HepG2 (cell line): ENCODE measurements at regions not wholly inside any gene's neighbourhood (a gene's known extent, or its start where the extent isn't known, plus 50 kb on each side); places are given as distances from the start of the nearest gene placed in this dataset.

Source experiments
- ARHGAP35 ChIP-seq: sonication (generic); formaldehyde crosslinking; IDR thresholded peaks from 2 replicates; pipeline ENCODE4 v1.9.0; 2022; ENCODE audit warnings: mild to moderate bottlenecking, inconsistent platforms, moderate library complexity, missing genetic modification reagents, borderline replicate concordance
- ARNT ChIP-seq: fragments of 450-650 bp; IDR thresholded peaks from 2 replicates; pipeline ENCODE4 v1.6.1; 2017
- BRCA1 ChIP-seq: sonication (generic); formaldehyde crosslinking; IDR thresholded peaks from 2 replicates; pipeline ENCODE4 v1.4.0; 2020; ENCODE audit warnings: missing genetic modification reagents
- CENPT ChIP-seq: sonication (generic); formaldehyde crosslinking; IDR thresholded peaks from 2 replicates; pipeline ENCODE4 v1.8.0; 2022; ENCODE audit warnings: low read depth, mild to moderate bottlenecking, moderate library complexity, missing genetic modification reagents
- HDAC1 ChIP-seq: sonication (generic); formaldehyde crosslinking; IDR thresholded peaks from 2 replicates; pipeline ENCODE4 v1.5.1; 2020; ENCODE audit warnings: mild to moderate bottlenecking, missing genetic modification reagents
- JDP2 ChIP-seq: sonication (generic); formaldehyde crosslinking; IDR thresholded peaks from 2 replicates; pipeline ENCODE4 v1.8.1; 2022; ENCODE audit warnings: missing genetic modification reagents, borderline replicate concordance
- JUNB ChIP-seq: sonication (generic); formaldehyde crosslinking; IDR thresholded peaks from 2 replicates; pipeline ENCODE4 v1.8.0; 2022; ENCODE audit warnings: missing genetic modification reagents, mild to moderate bottlenecking, borderline replicate concordance
- MXD4 ChIP-seq: IDR thresholded peaks from 2 replicates; pipeline ENCODE4 v1.6.1; 2016; ENCODE audit warnings: mild to moderate bottlenecking, missing biosample characterization, missing genetic modification reagents
- PHB2 ChIP-seq: fragments of 450-650 bp; IDR thresholded peaks from 2 replicates; pipeline ENCODE4 v1.6.1; 2018; ENCODE audit not compliant: partially characterized antibody
- SP4 ChIP-seq: sonication (generic); formaldehyde crosslinking; IDR thresholded peaks from 2 replicates; pipeline ENCODE4 v1.8.1; 2023; ENCODE audit warnings: mild to moderate bottlenecking, missing genetic modification reagents
- U2AF1 ChIP-seq: fragments of 200-400 bp; formaldehyde crosslinking; optimal IDR thresholded peaks from 2 replicates; pipeline ENCODE3; 2017; ENCODE audit warnings: mild to moderate bottlenecking, low read depth, low read length
- ZBTB38 ChIP-seq: sonication (generic); formaldehyde crosslinking; IDR thresholded peaks from 2 replicates; pipeline ENCODE4 v1.5.1; 2020; ENCODE audit warnings: mild to moderate bottlenecking, missing genetic modification reagents
- ZBTB8A ChIP-seq: sonication (generic); formaldehyde crosslinking; IDR thresholded peaks from 2 replicates; pipeline ENCODE4 v1.4.0; 2020; ENCODE audit warnings: mild to moderate bottlenecking, low read depth, missing genetic modification reagents, borderline replicate concordance
- ZFP62 ChIP-seq: sonication (generic); formaldehyde crosslinking; IDR thresholded peaks from 2 replicates; pipeline ENCODE4 v1.4.0; 2020; ENCODE audit warnings: missing genetic modification reagents
- ZNF101 ChIP-seq: sonication (generic); formaldehyde crosslinking; IDR thresholded peaks from 2 replicates; pipeline ENCODE4 v1.4.0; 2020; ENCODE audit warnings: mild to moderate bottlenecking, low read depth, missing genetic modification reagents, borderline replicate concordance
- ZNF235 ChIP-seq: sonication (generic); formaldehyde crosslinking; IDR thresholded peaks from 2 replicates; pipeline ENCODE4 v1.8.1; 2023; ENCODE audit warnings: mild to moderate bottlenecking, missing genetic modification reagents, borderline replicate concordance
- ZNF431 ChIP-seq: sonication (generic); formaldehyde crosslinking; IDR thresholded peaks from 2 replicates; pipeline ENCODE4 v1.9.0; 2022; ENCODE audit warnings: missing genetic modification reagents, low read depth, mild to moderate bottlenecking, borderline replicate concordance
- ZNF652 ChIP-seq: IDR thresholded peaks from 2 replicates; pipeline ENCODE4 v1.6.1; 2016; ENCODE audit warnings: low read depth, borderline replicate concordance
- ZNF703 ChIP-seq: sonication (generic); formaldehyde crosslinking; IDR thresholded peaks from 2 replicates; pipeline ENCODE4 v1.5.1; 2020; ENCODE audit warnings: missing genetic modification reagents, mild to moderate bottlenecking, moderate library complexity, borderline replicate concordance
- ZNF776 ChIP-seq: sonication (generic); formaldehyde crosslinking; IDR thresholded peaks from 2 replicates; pipeline ENCODE4 v1.4.0; 2020; ENCODE audit warnings: mild to moderate bottlenecking, missing genetic modification reagents
- ZNF781 ChIP-seq: sonication (generic); formaldehyde crosslinking; IDR thresholded peaks from 2 replicates; pipeline ENCODE4 v1.5.1; 2020; ENCODE audit warnings: borderline replicate concordance, mild to moderate bottlenecking, missing genetic modification reagents; ENCODE audit errors: not compliant biosample characterization
- ZNF878 ChIP-seq: sonication (generic); formaldehyde crosslinking; IDR thresholded peaks from 2 replicates; pipeline ENCODE4 v1.8.1; 2023; ENCODE audit warnings: mild to moderate bottlenecking, missing genetic modification reagents, moderate library complexity
- TF ChIP-seq, protein P1 (sequence below): sonication (generic); formaldehyde crosslinking; IDR thresholded peaks from 2 replicates; pipeline ENCODE4 v1.4.0; 2020; ENCODE audit warnings: missing genetic modification reagents
- TF ChIP-seq, protein P2 (sequence below): IDR thresholded peaks from 2 replicates; pipeline ENCODE4 v1.4.0; 2020; ENCODE audit warnings: mild to moderate bottlenecking, missing genetic modification reagents
- TF ChIP-seq, protein P3 (sequence below): sonication (generic); formaldehyde crosslinking; IDR thresholded peaks from 2 replicates; pipeline ENCODE4 v1.5.0; 2020; ENCODE audit warnings: missing genetic modification reagents

DNA sequence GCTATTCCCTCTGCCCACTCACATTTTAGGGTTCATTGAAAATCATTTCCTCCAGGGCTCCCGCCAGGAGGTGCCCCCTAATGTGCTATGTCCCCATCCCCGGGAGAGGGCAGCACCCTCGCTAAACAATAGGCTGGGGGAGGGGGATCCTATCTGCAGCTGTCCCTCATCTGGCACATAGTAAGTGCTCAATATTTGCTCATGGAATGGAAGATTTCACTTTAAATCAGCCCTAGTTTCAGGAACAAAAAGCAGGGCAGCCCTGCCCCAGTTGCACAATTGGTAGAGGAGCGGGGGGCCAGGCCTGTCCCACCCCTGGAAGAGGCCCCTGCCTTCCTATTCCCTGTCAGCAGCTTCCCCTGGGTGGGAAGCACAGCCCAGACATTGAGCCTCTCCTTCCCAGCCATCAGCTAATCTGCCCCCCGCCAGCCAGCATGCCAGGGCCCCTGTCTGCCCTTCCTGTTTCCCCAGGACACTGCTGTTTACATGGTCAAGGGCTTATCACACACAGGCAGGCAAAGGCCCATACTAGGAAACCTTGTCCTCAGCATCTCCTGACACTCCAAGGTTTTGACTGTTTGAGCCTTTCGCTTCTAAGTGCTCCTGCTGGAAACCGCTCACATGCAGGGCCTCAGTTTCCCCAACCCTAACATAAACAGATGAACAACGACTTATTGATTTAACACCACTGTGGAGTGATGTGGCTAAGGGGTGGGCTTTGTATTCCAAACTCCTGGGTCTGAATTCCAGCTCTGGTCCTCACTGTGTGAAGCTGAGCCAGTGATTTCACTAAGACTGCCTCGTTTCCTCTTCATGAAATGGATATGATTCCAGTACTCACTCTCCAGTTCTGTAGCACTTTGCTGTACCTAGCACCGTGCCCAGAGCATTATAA, 130.7 kb upstream of the ZMIZ1 start (continued):
- TF ChIP-seq SP4 (0 out of 2 replicates have a peak, but pooled peaks have one; percentile 33), JUNB (CRISPR knock-in tag) (no peak), ZFP62 (CRISPR knock-in tag) (no peak), ZNF101 (CRISPR knock-in tag) (no peak), CENPT (CRISPR knock-in tag) (no peak), ZNF652 (no peak), HDAC1 (CRISPR knock-in tag) (peak; percentile 37; the same call in 1 of the 2 replicates), PHB2 (no peak), ZBTB38 (no peak), ZNF431 (CRISPR knock-in tag) (no peak), ZNF235 (CRISPR knock-in tag) (no peak), ARHGAP35 (CRISPR knock-in tag) (no peak), ZNF878 (no peak), ZNF776 (no peak), JDP2 (CRISPR knock-in tag) (no peak), ZNF781 (CRISPR knock-in tag) (no peak), ZNF703 (CRISPR knock-in tag) (no peak), ARNT (no peak), BRCA1 (CRISPR knock-in tag) (no peak), MXD4 (no peak), U2AF1 (no peak), ZBTB8A (CRISPR knock-in tag) (no peak)
- TF ChIP-seq, protein P1, sequence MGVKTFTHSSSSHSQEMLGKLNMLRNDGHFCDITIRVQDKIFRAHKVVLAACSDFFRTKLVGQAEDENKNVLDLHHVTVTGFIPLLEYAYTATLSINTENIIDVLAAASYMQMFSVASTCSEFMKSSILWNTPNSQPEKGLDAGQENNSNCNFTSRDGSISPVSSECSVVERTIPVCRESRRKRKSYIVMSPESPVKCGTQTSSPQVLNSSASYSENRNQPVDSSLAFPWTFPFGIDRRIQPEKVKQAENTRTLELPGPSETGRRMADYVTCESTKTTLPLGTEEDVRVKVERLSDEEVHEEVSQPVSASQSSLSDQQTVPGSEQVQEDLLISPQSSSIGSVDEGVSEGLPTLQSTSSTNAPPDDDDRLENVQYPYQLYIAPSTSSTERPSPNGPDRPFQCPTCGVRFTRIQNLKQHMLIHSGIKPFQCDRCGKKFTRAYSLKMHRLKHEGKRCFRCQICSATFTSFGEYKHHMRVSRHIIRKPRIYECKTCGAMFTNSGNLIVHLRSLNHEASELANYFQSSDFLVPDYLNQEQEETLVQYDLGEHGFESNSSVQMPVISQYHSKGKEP (CRISPR knock-in tag) = no peak
- TF ChIP-seq, protein P2, sequence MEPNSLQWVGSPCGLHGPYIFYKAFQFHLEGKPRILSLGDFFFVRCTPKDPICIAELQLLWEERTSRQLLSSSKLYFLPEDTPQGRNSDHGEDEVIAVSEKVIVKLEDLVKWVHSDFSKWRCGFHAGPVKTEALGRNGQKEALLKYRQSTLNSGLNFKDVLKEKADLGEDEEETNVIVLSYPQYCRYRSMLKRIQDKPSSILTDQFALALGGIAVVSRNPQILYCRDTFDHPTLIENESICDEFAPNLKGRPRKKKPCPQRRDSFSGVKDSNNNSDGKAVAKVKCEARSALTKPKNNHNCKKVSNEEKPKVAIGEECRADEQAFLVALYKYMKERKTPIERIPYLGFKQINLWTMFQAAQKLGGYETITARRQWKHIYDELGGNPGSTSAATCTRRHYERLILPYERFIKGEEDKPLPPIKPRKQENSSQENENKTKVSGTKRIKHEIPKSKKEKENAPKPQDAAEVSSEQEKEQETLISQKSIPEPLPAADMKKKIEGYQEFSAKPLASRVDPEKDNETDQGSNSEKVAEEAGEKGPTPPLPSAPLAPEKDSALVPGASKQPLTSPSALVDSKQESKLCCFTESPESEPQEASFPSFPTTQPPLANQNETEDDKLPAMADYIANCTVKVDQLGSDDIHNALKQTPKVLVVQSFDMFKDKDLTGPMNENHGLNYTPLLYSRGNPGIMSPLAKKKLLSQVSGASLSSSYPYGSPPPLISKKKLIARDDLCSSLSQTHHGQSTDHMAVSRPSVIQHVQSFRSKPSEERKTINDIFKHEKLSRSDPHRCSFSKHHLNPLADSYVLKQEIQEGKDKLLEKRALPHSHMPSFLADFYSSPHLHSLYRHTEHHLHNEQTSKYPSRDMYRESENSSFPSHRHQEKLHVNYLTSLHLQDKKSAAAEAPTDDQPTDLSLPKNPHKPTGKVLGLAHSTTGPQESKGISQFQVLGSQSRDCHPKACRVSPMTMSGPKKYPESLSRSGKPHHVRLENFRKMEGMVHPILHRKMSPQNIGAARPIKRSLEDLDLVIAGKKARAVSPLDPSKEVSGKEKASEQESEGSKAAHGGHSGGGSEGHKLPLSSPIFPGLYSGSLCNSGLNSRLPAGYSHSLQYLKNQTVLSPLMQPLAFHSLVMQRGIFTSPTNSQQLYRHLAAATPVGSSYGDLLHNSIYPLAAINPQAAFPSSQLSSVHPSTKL (CRISPR knock-in tag) = peak; percentile 51
- TF ChIP-seq, protein P3, sequence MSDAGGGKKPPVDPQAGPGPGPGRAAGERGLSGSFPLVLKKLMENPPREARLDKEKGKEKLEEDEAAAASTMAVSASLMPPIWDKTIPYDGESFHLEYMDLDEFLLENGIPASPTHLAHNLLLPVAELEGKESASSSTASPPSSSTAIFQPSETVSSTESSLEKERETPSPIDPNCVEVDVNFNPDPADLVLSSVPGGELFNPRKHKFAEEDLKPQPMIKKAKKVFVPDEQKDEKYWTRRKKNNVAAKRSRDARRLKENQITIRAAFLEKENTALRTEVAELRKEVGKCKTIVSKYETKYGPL = no peak
